Ecto neural progenitor cell (in vitro differentiated cells): ENCODE measurements at regions not wholly inside any gene's neighbourhood (a gene's known extent, or its start where the extent isn't known, plus 50 kb on each side); places are given as distances from the start of the nearest gene placed in this dataset.
"Not testable (repeated sequence)": the region's sequence is repeated elsewhere in the genome, so short reads cannot be mapped to it uniquely, and the experiment has no call there.

Experiments used
- DNase-seq: peaks from one replicate; pipeline ENCODE4 v3.0.0-alpha.2; 2018; ENCODE audit warnings: low spot score

DNA sequence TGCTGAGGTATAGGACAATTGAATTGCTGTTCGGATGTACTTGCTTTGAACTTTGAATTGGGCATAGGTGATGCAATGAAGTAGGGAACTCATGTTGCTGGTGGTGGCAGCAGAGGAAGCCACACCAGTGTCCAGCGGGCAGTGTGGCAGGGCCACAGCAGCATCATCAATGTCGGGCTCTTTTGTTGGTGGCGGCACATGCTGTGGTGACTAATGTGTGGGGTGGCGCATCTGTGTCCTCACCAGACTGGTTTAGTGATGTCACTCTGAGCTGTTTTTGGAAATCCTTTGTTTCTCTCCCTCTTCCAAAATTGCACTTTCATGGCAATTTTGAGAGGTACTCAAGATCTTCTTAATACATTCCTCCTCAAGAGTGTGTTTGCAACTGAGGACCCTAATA lies 187.6 kb downstream of the ETNK1 start:
- DNase-seq: no peak

DNA sequence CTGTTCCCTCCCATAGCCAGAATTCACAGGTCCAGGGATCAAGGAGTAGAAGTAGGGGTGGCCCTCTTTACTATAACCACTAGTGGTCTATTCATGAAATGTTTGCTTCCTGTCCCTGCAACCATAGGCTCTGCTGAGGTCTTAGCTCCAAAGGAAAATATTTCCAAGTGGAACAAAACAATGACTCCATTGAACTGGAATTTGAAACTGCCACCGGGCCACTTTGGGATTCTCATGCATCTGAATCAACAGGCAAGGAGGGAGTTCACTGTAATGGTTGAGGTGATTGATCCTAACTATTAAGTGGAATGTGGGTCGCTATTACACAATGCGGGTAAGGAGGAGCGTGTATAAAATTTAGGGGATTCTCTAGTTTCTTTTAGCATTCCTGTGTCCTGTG lies 197.0 kb downstream of the ETNK1 start:
- no peak for DNase-seq

GRCh38 chr12:22826026-22826425 lies 201.1 kb downstream of the ETNK1 start:
- no peak for DNase-seq

DNA sequence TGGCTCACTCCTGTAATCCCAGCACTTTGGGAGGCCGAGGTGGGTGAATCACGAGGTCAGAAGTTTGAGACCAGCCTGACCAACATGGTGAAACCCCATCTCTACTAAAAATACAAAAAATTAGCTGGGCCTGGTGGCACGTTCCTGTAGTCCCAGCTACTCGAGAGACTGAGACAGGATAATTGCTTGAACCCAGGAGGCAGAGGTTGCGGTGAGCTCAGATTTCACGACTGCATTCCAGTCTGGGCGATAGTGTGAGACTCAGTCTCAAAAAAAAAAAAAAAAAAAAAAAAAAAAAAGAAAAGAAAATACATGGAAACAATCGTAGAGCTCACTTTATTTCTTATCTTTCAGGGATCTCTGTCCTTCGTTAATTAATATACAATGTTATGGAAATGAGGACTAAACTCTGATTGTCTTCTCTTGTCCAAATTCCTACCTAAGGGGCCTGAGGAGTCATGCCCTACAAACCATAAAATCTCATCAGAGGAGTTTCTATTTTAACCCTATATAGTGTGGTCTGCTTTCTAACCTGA lies 201.5 kb downstream of the ETNK1 start:
- not testable (repeated sequence) for DNase-seq

GRCh38 chr12:22828066-22828465 lies 203.1 kb downstream of the ETNK1 start:
- DNase-seq: no peak

GRCh38 chr12:22835431-22835830 lies 210.5 kb downstream of the ETNK1 start:
- DNase-seq: no peak

GRCh38 chr12:22850185-22850584 lies 225.2 kb downstream of the ETNK1 start:
- no peak for DNase-seq

DNA sequence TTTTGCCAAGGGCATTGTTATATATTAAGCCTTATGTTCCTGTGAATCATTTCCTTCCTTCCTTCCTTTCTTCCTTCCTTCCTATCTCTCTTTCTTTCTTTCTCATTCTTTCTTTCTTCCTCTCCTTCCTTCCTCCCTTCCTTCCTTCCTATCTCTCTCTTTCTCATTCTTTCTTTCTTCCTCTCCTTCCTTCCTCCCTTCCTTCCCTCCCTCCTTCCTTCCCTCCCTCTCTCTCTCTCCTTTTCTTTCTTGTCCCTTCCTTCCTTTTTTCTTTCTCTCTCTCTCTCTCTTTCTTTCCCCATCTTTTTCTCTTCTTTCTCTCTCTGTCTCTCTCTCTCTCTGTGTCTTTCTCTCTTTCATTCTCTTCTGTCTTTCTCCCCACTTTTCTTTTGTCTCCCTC lies 226.6 kb downstream of the ETNK1 start:
- DNase-seq: no peak

- no peak for DNase-seq
Measured at GRCh38 chr12:22855456-22855855, 230.5 kb downstream of the ETNK1 start.

DNA sequence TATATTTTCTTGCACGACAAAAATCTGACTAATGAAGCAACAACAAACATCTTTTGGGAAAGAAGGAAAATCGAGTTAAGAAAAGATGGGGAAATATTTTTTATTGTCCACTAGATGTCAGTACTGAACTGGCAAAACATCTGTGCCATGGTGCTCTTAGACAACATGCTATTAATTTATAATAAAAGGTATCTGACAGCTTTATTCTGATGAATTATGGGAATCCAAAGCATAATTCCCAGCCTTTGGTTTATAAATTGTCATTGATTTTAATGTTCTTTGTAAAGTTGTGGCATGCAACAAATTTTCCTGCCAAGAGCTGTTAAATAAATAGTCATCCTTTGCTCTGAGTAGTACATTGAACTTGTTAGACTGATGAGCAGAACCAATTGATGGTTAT lies 231.2 kb downstream of the ETNK1 start:
- DNase-seq: no peak

GRCh38 chr12:22858849-22859570 lies 234.0 kb downstream of the ETNK1 start:
- DNase-seq: no peak

DNA sequence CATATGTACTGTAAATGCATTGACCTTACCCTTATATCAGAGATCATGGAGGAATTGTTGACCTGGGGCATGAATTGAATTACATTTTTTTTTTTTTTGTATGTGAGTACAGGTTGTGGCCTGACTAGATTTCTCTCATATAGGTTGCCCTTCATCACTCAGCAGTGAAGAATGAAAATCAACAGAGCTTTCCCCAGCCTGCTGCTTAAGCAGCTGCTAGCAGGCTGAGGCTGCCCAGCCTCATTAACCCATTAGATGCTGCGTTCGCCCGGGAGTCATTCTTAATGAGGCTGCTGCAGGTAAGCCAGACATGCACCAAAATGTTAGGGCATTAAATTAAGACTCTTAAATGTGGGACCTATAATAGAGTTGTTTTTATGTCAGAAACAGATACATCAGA lies 236.0 kb downstream of the ETNK1 start:
- DNase-seq: no peak

GRCh38 chr12:22865822-22866221 lies 240.9 kb downstream of the ETNK1 start:
- no peak for DNase-seq

- DNase-seq: no peak
Measured at GRCh38 chr12:22866406-22866805, 241.4 kb downstream of the ETNK1 start.

- DNase-seq: no peak
Measured at GRCh38 chr12:22874151-22874550, 249.2 kb downstream of the ETNK1 start.

- no peak for DNase-seq
Measured at GRCh38 chr12:22876262-22876661, 251.3 kb downstream of the ETNK1 start.

GRCh38 chr12:22879203-22879602 lies 254.2 kb downstream of the ETNK1 start:
- no peak for DNase-seq

- no peak for DNase-seq
Measured at GRCh38 chr12:22880331-22880730, 255.4 kb downstream of the ETNK1 start.

DNA sequence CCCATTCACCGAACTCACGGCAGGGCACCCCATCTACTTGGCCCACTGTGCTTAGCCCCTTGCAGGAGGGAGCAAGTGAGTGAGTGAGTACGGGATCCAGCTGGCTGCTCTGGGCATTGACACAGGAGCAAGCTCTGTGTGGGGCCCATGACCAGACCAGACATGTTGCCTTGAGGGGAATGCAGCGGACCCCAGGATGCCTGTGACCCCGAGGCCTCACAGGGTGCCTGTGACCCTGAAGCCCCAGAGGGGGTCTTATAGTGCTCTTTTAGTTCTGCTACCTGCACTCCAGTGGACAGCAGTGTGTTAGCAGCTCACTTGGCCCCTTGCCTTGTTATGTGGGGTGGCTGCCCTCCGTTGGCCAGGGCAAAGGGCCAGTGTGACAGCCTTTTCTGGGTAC lies 255.8 kb downstream of the ETNK1 start:
- no peak for DNase-seq

- no peak for DNase-seq
Measured at GRCh38 chr12:22881878-22882385, 257.0 kb downstream of the ETNK1 start.

GRCh38 chr12:22882559-22882958 lies 257.6 kb downstream of the ETNK1 start:
- no peak for DNase-seq

DNA sequence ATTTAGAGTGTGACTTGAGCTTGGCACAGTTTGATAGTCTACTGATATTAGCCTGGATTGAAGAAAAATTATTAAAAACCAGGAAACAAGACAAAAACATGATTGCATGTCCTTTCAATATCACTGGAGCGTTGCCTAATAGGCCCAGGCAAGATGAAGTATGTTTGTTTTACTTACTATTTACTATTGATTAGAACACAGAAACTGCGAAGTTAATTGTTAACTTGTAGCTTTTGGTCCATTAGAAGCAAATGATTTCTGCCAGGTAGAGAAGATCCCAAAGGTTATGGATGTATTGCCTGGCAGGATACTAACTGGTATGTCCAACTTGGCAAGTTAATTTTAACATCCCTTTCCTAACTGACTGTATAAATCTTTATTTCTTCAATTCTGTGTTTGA lies 268.9 kb downstream of the ETNK1 start:
- no peak for DNase-seq

- no peak for DNase-seq
Measured at GRCh38 chr12:22899184-22899583, 274.2 kb downstream of the ETNK1 start.

DNA sequence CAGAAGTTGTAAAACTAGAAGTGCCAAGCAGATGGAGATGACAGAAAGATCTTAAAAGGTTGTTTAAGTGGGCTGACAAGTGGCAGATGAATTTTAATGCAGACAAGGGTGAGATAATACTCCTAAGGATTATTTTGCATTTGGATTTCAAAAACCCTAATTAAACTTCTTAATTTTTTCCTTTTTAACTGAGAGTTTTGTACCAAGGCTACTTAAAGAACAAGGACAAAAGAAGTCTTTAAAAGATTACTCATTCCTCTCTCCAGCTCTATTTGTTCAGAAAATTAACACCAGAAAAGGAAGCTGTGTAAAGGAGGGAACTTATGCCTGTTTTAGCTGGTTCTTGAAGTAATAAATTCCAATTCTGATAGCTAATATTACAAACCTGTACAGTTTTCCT lies 275.4 kb downstream of the ETNK1 start:
- DNase-seq: no peak
